ENCODE measurements at regions not wholly inside any gene's neighbourhood (a gene's known extent, or its start where the extent isn't known, plus 50 kb on each side); places are given as distances from the start of the nearest gene placed in this dataset.
"Not testable (repeated sequence)": the region's sequence is repeated elsewhere in the genome, so short reads cannot be mapped to it uniquely, and the experiment has no call there.

GRCh38 chr7:131040467-131040932 lies 287.2 kb upstream of the MKLN1 start:
- no peaks in the 10 kb centered on the region for H3K27me3 ChIP-seq
- H3K4me1 ChIP-seq = no peaks in the 10 kb centered on the region
- TF ChIP-seq Cebpa-rat (IDR thresholded peaks at IDR 0.05) = no peak
- H4K20me1 ChIP-seq = no peaks in the 10 kb centered on the region; the same call in 1 of the 2 replicates
- H3K9me3 ChIP-seq = peaks cover 3% of the 10 kb centered on the region
- H3K4me2 ChIP-seq = no peak overlapping the region
- no peak overlapping the region for H3K4me3 ChIP-seq
- no peaks in the 10 kb centered on the region for H3K36me3 ChIP-seq
- no peak overlapping the region for H3K27ac ChIP-seq
- no peak overlapping the region for H3K9ac ChIP-seq

DNA sequence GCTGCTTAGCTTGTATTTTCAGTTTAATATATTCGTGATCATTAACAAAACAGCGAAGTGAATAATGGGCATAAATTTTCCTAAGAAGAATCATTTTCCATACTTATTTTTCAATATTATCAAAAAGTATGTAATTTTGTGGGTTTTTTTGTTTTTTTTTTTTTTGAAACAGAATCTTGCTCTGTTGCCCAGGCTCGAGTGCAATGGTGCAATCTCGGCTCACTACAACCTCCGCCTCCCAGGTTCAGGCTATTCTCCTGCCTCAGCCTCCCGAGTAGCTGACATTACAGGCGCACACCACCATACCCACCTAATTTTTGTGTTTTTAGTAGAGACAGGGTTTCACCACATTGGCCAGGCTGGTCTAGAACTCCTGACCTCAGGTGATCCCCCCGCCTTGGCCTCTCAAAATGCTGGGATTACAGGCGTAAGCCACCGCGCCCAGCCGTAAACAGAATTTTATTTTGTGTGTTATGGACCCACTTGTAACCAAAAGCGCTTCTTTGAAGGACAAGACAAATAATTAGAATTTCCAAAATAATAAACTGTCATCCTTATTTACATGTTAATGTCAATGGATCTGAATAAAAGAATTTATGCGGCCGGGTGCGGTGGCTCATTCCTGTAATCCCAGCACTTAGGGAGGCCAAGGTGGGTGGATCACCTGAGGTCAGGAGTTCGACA lies 286.5 kb upstream of the MKLN1 start:
- H3K4me1 ChIP-seq, H3K27ac ChIP-seq: not testable (repeated sequence)

GRCh38 chr7:131042269-131043160 lies 285.2 kb upstream of the MKLN1 start:
- no peaks in the 10 kb centered on the region for H3K36me3 ChIP-seq
- no peak overlapping the region for H3K4me2 ChIP-seq
- no peak for TF ChIP-seq Cebpa-rat (IDR thresholded peaks at IDR 0.05)

More for the DNA sequence above, 286.5 kb upstream of the MKLN1 start:
- not testable (repeated sequence) for H3K4me3 ChIP-seq, H3K9me3 ChIP-seq, H3K27me3 ChIP-seq, H3K36me3 ChIP-seq, H3K9ac ChIP-seq, H3K4me2 ChIP-seq, H4K20me1 ChIP-seq

DNA sequence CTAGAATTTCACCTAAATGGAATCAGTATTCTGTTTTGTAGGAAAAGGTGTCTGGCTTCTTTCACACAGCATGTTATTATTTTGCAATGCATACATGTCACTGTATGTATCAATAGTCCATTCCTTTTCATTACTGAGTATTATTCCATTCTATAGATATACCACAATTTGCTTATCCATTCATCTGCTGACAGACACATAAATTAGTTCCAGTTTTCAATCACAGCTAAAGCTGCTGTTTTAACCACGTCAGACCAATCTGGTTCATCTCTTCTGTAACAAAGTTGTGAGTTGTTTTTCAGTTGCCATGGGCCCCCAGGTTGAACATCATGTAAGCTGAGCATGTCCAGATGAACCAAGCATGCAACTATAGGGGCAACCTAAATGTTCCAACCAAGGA lies 282.1 kb upstream of the MKLN1 start:
- Histone ChIP-seq H4K20me1 (no peaks in the 10 kb centered on the region; the same call in 1 of the 2 replicates), H3K36me3 (no peaks in the 10 kb centered on the region), H3K9ac (no peak overlapping the region), H3K4me3 (no peak overlapping the region), H3K9me3 (peaks cover 7% of the 10 kb centered on the region), H3K27me3 (no peaks in the 10 kb centered on the region), H3K27ac (no peak overlapping the region), H3K4me1 (no peaks in the 10 kb centered on the region), H3K4me2 (no peak overlapping the region)
- TF ChIP-seq Cebpa-rat (IDR thresholded peaks at IDR 0.05) = no peak

More at GRCh38 chr7:131042269-131043160, 285.2 kb upstream of the MKLN1 start:
- H3K9ac ChIP-seq = no peak overlapping the region
- no peaks in the 10 kb centered on the region for H3K27me3 ChIP-seq
- peaks cover 7% of the 10 kb centered on the region for H3K9me3 ChIP-seq
- no peak overlapping the region for H3K4me3 ChIP-seq
- no peak overlapping the region for H3K27ac ChIP-seq
- H4K20me1 ChIP-seq = no peaks in the 10 kb centered on the region; the same call in 1 of the 2 replicates
- H3K4me1 ChIP-seq = no peaks in the 10 kb centered on the region

- Histone ChIP-seq H3K4me3 (no peak overlapping the region), H4K20me1 (no peaks in the 10 kb centered on the region; the same call in 1 of the 2 replicates)
Observed at GRCh38 chr7:131046246-131046645, 281.4 kb upstream of the MKLN1 start.

GRCh38 chr7:131047651-131048304 lies 279.9 kb upstream of the MKLN1 start:
- Histone ChIP-seq H3K4me2 (no peak overlapping the region), H3K9ac (no peak overlapping the region), H3K27ac (no peak overlapping the region), H3K36me3 (no peaks in the 10 kb centered on the region), H3K27me3 (no peaks in the 10 kb centered on the region), H3K4me3 (no peak overlapping the region), H3K9me3 (peaks cover 7% of the 10 kb centered on the region), H3K4me1 (peaks cover 11% of the 10 kb centered on the region), H4K20me1 (no peaks in the 10 kb centered on the region; the same call in 1 of the 2 replicates)
- TF ChIP-seq Cebpa-rat (IDR thresholded peaks at IDR 0.05) = no peak

More at GRCh38 chr7:131046246-131046645, 281.4 kb upstream of the MKLN1 start:
- Histone ChIP-seq H3K27me3 (no peaks in the 10 kb centered on the region), H3K36me3 (no peaks in the 10 kb centered on the region), H3K4me2 (no peak overlapping the region), H3K9me3 (peaks cover 7% of the 10 kb centered on the region), H3K9ac (no peak overlapping the region), H3K4me1 (no peaks in the 10 kb centered on the region), H3K27ac (no peak overlapping the region)
- no peak for TF ChIP-seq Cebpa-rat (IDR thresholded peaks at IDR 0.05)

- no peak for TF ChIP-seq Cebpa-rat (IDR thresholded peaks at IDR 0.05)
- no peaks in the 10 kb centered on the region for H3K36me3 ChIP-seq
- no peak overlapping the region for H3K27ac ChIP-seq
- H3K9me3 ChIP-seq = no peaks in the 10 kb centered on the region
- H3K4me3 ChIP-seq = no peak overlapping the region
- H3K27me3 ChIP-seq = no peaks in the 10 kb centered on the region
- H3K4me1 ChIP-seq = peaks cover 46% of the 10 kb centered on the region
- H3K9ac ChIP-seq = no peak overlapping the region
- no peaks in the 10 kb centered on the region; the same call in 1 of the 2 replicates for H4K20me1 ChIP-seq
- H3K4me2 ChIP-seq = no peak overlapping the region
Observed at GRCh38 chr7:131051304-131051703, 276.4 kb upstream of the MKLN1 start.

GRCh38 chr7:131052285-131052904 lies 275.3 kb upstream of the MKLN1 start:
- Histone ChIP-seq H3K36me3 (no peaks in the 10 kb centered on the region), H3K4me2 (peak overlapping the region; percentile 79), H3K9me3 (no peaks in the 10 kb centered on the region), H3K9ac (peak overlapping the region; percentile 1; the same call in 1 of the 2 replicates), H3K4me3 (peak overlapping the region; percentile 13; the same call in 1 of the 2 replicates), H3K27me3 (no peaks in the 10 kb centered on the region), H3K27ac (peak overlapping the region; percentile 49), H3K4me1 (peaks cover 55% of the 10 kb centered on the region), H4K20me1 (no peaks in the 10 kb centered on the region)
- no peak for TF ChIP-seq Cebpa-rat (IDR thresholded peaks at IDR 0.05)

- H3K9me3 ChIP-seq = peaks cover 22% of the 10 kb centered on the region
- TF ChIP-seq Cebpa-rat (IDR thresholded peaks at IDR 0.05) = no peak
- peak overlapping the region; percentile 92 for H3K27ac ChIP-seq
- H3K4me2 ChIP-seq = peak overlapping the region; percentile 74
- H4K20me1 ChIP-seq = no peaks in the 10 kb centered on the region
- H3K4me3 ChIP-seq = no peak overlapping the region
- H3K4me1 ChIP-seq = peaks cover 67% of the 10 kb centered on the region
- no peak overlapping the region for H3K9ac ChIP-seq
- peaks cover 4% of the 10 kb centered on the region; the same call in 1 of the 2 replicates for H3K36me3 ChIP-seq
- H3K27me3 ChIP-seq = no peaks in the 10 kb centered on the region
Observed at GRCh38 chr7:131056007-131056406, 271.7 kb upstream of the MKLN1 start.
